IPS-18c (cell line): ENCODE measurements at regions not wholly inside any gene's neighbourhood (a gene's known extent, or its start where the extent isn't known, plus 50 kb on each side); places are given as distances from the start of the nearest gene placed in this dataset.

Source experiments
- H3K4me3 ChIP-seq: 2 replicates; pipeline ENCODE4 v1.7.0; 2013; ENCODE audit warnings: low read depth, mild to moderate bottlenecking, low read length, moderate library complexity; ENCODE audit not compliant: insufficient read depth
- H3K9me3 ChIP-seq: one replicate; pipeline ENCODE4 v1.6.1; 2013; ENCODE audit warnings: mild to moderate bottlenecking, low read length, moderate library complexity; ENCODE audit not compliant: control insufficient read depth, insufficient read depth

DNA sequence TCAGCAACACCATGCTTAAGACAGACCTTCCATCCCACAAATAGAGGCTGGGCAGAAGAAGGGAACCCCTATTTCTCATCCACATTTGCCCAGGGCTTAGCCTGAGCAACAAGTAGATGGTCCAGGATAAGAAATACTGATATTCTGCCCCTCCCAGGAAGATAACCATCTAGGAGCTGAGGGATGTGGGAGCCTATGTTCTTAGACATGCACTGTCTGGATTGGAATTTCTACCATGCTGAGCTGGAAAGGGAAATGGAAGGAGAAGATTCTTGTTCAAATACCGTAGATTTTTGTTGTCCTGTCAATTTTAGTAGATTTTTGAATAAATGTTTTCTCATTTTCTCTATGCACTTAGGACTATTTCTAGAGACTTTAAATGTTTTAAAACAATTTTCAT is 450.7 kb upstream of the SEMA6D start:
- Histone ChIP-seq H3K4me3 (no peak overlapping the region), H3K9me3 (no peaks in the 10 kb centered on the region)

DNA sequence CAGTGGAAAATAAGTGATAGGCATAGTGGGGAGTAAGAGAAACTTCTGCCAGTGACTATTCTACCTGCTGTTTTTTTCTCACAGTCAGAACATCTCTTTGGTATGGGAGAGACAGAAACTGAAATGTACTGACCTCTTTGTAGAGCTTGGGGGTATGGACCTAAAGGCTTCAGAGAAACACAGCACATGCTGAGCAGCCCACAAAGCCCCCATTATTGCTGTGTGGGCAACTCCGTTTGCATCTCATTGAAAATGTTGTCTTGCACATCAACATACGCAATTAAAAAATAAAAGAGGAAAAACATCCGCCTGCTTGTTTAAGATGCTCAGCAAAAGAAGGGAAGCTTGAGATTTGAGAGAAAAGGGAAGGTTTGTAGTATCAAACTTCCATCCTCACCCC is 443.4 kb upstream of the SEMA6D start:
- Histone ChIP-seq H3K9me3 (no peaks in the 10 kb centered on the region), H3K4me3 (no peak overlapping the region)

DNA sequence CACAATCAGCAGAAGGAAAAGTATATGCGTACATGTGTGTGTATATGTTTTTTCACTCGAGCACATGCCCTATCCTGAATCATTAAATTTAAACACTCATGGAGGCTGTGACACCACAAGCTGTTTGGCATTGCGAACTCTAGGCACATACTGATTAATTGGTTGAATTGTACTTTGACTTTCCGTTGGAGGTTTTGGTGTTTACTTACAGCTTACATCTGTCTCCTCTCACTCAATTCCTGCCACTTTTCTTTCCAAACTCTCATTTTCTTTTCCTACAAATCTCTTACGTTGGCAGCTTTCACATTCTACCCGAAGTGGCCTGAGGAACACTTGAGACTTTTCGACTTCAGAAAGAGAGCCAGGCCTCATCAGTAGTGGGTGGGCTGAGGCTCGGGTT is 434.1 kb upstream of the SEMA6D start:
- Histone ChIP-seq H3K9me3 (no peaks in the 10 kb centered on the region), H3K4me3 (no peak overlapping the region)

DNA sequence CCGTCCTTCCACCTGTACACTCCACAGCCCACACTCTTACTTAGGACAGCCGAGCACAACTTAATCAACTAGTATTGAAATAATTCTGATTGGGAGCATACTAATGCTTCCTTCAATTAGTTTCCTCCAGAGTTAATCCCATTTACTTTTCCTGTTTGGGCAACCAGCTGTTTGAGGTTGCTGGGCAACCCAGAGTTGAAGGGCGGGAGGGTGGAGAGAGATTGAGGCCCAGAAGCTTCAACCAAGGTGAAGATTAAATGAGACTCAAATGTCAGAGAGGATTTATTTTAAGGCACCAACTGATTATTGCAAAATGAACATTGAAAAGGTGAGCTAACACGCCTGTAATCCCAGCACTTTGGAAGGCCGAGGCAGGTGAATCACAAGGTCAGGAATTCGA is 428.5 kb upstream of the SEMA6D start:
- Histone ChIP-seq H3K9me3 (no peaks in the 10 kb centered on the region), H3K4me3 (no peak overlapping the region)

DNA sequence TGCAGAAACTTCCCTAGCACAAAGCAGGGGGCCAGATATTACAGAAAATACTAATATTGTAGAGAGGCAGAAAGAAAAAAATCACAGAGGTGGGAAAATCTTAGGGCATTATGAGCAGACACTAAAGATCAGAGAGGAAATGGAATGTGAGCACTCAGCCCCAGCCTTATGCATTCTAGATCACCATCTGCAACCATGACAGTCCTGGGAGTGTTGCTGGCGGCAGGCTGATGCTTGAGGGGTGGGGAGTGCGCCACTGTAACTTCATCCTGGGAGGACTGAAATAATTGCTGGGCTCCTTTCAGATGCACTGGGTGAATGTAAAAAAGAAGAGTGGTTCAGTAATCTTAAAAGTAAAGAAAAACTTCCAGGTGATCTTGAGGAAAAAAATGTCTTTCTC is 427.6 kb upstream of the SEMA6D start:
- H3K9me3 ChIP-seq, result no peaks in the 10 kb centered on the region
- H3K4me3 ChIP-seq, result no peak overlapping the region

DNA sequence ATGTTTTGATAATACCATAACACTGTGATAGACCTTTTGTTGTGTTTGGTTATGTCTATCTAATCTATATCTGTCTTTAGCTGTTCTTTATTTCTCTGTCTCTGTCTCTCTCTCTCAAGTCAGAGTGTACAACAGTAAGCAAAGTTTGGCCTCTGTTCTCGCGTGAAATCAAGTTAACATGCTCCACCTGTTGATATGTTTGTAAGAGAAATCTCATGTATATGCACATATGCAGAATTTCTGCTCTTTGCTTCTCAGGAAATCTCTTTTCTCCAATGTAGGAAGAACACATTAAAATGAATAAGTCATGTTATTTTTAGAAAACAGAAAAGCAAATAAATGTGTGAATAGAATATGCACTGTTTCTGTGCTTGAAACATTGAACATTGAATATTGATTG is 425.5 kb upstream of the SEMA6D start:
- Histone ChIP-seq H3K9me3 (no peaks in the 10 kb centered on the region), H3K4me3 (no peak overlapping the region)

DNA sequence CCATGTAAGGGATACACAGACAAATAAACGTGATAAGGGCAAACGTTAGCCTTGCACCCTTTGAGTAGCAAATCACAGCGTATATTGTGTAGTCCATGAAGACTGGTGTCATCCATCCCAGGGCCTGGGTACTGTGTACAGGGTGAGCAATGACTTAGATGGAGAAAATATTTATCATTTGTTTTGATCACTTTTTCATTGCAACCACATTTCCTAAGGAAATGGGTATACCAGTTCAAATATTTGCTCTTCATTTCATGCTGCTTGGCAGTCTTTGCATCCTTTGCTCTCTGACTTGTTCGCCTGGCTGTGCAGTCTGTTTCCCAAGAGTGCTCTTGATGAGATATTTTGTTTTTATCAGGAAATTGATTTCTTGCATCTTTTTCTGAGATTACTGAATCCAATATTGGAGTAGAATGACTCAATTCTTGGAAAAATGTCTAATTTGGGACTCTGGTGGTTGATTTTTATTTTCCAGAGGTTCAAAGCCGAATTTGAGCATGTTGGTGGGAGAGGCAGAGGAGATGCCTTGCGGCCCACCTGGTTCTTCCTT is 424.6 kb upstream of the SEMA6D start:
- no peaks in the 10 kb centered on the region for H3K9me3 ChIP-seq
- no peak overlapping the region for H3K4me3 ChIP-seq

DNA sequence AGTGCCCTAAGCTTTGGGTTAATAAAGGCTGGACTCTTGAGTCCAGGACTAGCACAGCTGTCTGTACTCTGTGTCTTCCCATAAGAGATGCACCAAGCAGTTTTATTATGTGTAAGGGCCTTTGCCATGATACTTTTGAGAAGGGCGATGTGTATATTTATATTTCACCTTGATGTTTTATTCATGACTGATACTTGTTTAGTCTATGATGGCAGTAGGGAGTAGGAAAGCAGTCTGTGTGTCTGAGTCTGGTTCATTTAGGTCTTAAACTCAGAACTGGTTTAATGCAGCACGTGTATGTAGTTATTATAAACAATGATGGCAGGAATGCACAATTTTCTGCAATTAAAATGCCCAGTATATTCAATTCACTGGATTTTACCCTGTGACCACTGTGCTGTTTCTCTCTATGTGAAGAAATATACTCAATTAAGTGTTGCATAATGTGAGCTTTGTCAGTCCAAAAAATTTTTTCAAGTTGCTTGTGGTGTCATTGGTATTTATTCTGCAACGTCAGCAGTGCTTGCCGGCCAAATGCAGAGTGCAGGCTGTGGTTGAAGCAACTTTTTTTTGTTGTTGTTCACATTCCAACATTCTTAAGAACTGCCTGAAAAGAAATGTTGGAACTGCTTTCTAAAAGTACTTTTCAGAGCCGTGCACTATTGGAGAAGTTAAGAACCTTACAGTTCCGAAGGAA is 423.7 kb upstream of the SEMA6D start:
- no peaks in the 10 kb centered on the region for H3K9me3 ChIP-seq
- H3K4me3 ChIP-seq, result no peak overlapping the region

DNA sequence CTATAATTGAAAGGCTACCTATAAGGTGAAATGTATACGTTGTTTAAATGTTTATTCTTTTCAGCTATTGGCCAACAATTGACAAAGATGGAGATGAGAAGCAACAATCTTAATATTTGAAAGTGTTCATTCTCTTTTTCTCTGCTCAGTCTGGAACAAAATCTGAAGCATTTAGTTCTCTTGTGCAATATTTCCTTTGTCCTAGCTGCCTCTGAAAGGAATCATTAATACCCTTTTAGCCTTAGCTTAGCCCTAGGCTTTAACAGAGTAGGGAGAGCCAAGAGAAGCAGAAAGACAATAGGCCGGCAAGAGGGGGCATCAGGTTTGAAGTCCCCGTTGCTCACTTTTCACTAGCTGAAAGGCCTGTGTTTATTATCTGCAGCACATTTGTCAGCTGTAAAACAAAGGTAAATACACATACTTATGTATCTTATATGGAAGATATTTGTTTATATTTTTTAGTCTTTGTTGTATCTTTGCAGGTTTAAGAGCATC is 422.5 kb upstream of the SEMA6D start:
- Histone ChIP-seq H3K4me3 (no peak overlapping the region), H3K9me3 (no peaks in the 10 kb centered on the region)

DNA sequence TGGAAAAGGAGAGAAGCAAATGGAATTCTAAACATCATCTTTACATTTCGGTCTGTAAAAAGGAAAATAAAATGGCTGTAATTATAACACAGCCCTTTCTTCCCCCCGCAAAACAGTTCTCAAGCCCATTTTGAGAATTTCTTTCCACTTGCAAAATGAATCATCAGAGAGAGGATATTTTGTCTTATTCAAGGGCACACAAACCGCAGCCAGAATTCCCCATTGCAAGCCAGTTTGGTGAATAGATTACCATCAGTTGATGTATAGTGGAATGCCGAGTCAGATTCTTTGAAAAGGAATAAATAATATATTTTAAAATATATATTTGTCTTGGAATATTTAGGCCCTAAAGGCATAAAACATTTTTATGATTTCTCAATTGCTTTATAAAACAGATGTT is 420.4 kb upstream of the SEMA6D start:
- no peaks in the 10 kb centered on the region for H3K9me3 ChIP-seq
- no peak overlapping the region for H3K4me3 ChIP-seq

DNA sequence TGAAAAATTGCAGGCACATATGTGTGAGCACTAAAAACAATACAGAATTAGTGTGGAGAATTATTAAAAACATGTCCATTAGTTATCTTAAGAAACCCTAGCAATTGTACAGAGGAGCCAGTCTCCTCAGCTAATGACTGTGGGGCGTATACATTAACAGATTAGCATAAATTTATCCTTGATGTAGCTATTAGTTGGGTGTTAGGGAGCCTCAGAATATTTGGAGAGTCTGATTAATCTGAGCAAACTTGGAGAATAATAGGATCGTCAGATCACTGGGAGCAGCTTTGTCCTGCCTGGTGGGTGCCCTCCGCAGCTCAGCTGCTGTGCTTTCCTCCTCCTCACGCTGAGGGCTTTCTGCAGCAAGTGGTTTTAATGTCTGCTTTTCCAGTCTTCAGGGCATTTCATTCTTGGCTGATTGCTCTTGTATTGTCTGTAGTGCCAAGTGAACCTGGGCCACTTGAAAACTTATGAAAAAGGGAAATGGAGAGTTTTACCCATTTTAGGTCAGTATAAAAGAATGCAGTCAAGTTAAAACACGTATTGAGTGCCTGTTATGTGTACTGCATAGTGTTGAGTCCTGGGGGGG is 417.4 kb upstream of the SEMA6D start:
- no peak overlapping the region for H3K4me3 ChIP-seq
- H3K9me3 ChIP-seq, result no peaks in the 10 kb centered on the region

DNA sequence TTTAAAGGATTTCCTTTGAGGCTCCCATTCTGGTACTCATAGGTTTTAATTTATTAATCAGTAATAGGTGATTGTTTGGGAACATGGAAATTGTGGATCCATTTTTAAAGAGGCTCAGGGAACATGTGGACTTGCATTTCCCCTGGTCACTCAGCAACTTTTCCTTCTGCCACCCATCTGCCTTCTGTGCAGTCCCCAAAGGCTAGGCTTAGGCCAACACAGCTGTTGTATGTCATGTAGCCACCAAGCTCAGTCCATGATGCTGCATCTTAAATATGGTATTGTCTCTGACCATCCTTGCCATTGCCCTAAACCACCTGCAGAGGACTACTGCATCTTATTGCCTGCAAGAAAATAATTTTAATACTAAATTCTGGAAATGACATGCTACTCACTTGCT is 416.7 kb upstream of the SEMA6D start:
- H3K4me3 ChIP-seq, result no peak overlapping the region
- no peaks in the 10 kb centered on the region for H3K9me3 ChIP-seq

DNA sequence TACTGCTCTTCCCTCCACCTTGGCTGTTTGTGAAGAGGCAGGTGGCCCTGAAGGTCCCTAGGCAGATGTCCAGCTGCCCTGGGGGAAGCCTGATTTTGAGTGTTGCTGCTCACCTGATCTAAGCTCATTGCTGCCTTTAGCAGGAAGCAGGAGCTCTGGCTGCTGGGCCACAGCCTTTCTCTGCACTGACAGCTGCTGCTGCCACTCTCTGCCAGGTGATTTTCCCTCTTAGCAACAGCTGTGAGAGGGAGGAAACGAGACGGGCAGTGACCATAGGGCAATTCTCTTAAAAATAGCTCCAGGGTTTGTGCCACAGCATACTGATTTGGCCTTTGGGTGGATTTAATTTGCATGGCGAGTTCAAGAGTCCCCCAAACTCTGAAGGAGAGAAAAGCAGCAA is 415.8 kb upstream of the SEMA6D start:
- H3K4me3 ChIP-seq, result no peak overlapping the region
- H3K9me3 ChIP-seq, result no peaks in the 10 kb centered on the region

DNA sequence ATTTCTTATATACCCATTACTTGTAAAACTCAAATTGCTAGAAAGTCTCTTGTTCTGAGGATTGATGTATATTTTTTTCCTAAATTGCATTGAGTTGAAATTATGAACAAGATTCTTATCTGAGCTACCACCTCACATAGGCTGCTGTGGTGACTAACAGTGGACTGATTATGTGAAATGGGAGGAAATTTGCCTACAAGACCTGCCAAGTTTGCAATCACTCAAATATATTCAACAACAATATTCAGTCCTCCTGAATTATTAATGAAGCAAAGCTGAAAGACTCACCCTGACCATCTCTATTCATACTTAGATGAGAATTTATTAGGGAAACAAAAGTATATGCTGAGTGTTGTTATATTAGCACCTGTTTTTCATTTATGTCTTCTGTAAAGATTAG is 412.6 kb upstream of the SEMA6D start:
- no peak overlapping the region for H3K4me3 ChIP-seq
- no peaks in the 10 kb centered on the region for H3K9me3 ChIP-seq

DNA sequence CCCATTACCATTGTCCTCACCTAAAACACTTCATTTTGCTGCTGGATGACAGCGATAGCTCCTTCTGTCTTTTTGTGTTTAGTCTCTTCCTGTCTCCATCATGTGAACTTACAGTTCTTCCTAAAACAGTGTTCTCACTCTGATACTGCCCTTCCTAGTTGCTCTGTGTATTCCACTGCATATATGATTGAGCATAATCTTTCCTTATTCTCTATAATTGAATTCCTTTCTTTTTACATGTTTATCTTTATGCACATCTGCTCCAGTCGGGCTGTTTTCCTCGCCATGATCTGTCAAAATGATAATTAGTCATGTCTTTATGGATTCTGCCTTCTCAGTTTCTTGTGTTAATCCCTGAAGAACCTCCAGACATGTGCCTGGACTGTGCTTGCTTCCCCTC is 405.1 kb upstream of the SEMA6D start:
- H3K4me3 ChIP-seq, result no peak overlapping the region
- no peaks in the 10 kb centered on the region for H3K9me3 ChIP-seq

DNA sequence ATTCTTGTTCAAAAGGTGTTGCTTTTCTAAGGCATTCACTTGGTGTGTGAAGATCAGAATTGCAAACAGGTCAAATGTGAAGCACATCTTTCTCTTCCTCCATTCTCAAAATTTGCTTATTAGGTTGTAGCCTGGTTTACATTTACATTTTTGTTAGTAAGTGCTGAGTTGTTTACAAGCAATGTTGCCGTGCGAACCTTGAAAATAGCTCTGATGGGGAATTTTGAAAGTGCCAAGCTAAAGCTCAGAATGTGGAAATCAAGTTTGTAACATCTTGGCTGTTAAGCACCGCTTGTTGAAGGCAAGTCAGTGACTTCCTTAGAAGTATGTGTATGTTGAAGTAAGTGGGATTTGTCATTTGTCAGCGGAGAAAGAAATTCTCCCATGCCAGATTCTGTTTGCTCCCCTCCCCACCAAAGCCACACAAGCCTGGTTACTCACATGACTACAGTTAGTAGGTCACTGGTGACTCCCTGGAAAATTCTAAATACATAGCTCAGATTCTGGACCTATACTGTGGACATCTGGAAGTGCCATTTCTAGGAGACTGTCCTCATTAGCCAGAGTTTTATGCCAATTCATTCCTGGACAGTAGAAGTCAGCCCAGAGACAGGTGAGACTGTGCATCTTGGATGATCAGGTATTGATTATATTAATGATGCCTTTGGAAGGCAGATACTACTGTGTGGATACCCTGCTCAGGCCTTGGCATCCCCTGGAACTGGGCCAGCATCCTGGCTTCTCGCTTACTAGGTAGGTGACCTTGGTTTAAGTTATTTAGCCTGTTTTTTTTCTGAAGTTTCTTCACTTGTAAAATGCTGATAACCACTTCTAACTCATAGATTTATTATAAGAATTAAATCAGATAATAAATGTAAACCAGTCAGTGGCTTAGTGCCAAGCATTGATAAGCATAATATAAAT is 390.6 kb upstream of the SEMA6D start:
- Histone ChIP-seq H3K9me3 (no peaks in the 10 kb centered on the region), H3K4me3 (no peak overlapping the region)

DNA sequence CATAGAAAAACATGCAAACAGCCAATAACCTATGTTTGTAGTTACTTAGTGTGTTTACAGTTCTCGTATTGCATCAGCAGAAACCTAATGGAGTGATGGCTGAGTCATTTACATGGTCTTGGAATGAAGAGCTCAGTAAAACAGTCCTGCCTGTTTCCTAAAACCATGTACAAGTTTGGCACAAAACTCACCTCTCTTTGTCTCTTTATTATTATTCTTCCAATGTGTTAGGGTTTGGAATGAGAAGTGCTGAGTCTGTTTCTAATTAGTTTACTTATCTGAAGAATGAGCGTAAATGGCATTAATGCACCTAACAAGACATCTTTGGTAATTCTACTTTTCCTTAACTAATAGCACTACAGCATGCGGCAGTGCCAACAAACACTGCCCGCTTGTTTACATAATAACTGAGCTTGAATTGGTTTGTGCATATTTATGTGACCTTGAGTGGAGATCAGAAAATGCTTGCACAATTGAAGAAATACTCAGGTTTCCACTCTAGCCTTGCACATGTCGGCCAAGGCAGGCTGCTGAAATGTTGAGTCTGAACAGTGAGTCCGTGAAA is 385.4 kb upstream of the SEMA6D start:
- H3K9me3 ChIP-seq, result no peaks in the 10 kb centered on the region
- no peak overlapping the region for H3K4me3 ChIP-seq
